GM23338 (cell line): ENCODE measurements at regions not wholly inside any gene's neighbourhood (a gene's known extent, or its start where the extent isn't known, plus 50 kb on each side); places are given as distances from the start of the nearest gene placed in this dataset.

Source experiments
- CTCF ChIP-seq, 2 experiments: fragments of 200-600 bp in 1 of 2; sonication (generic) in 1 of 2; conservative IDR thresholded peaks; 2 replicates each; pipeline versions ENCODE4 v1.5.1 to v1.6.1; 2016 to 2017; ENCODE audit warnings: antibody characterized with exemption in 2 of 2, low read depth in 2 of 2, mild to moderate bottlenecking in 2 of 2, moderate library complexity in 1 of 2
- POLR2AphosphoS5 ChIP-seq: IDR thresholded peaks from 2 replicates; pipeline ENCODE4 v1.6.1; 2016; ENCODE audit warnings: antibody characterized with exemption, low read depth

- TF ChIP-seq CTCF (conservative IDR thresholded peaks at IDR 0.05; ENCODE audit: low read depth in 2 of 2) (no peak), POLR2AphosphoS5 (no peak)
Measured at GRCh38 chr14:89531661-89532335, 114.8 kb upstream of the FOXN3 start.
